Breast epithelium (tissue), 4 donors: ENCODE measurements at regions not wholly inside any gene's neighbourhood (a gene's known extent, or its start where the extent isn't known, plus 50 kb on each side); places are given as distances from the start of the nearest gene placed in this dataset.

Experiments
- DNase-seq, 2 donors: peaks; one replicate each; pipeline ENCODE4 v3.0.0-alpha.2; 2019; ENCODE audit warnings: low spot score in 2 of 2
- H3K27ac ChIP-seq, 2 donors: fragments of 200-600 bp; sonication (generic) in 1 of 2; one replicate each; pipeline ENCODE4 v1.5.1; 2016 to 2019; ENCODE audit warnings: mild to moderate bottlenecking in 1 of 2
- H3K27me3 ChIP-seq, 2 donors: fragments of 200-600 bp; sonication (generic) in 1 of 2; one replicate each; pipeline versions ENCODE4 v1.5.1 to v1.6.0; 2017 to 2019; ENCODE audit warnings: control low read depth in 1 of 2, mild to moderate bottlenecking in 1 of 2
- H3K36me3 ChIP-seq: fragments of 200-600 bp; one replicate; pipeline ENCODE4 v1.5.1; 2019
- H3K4me1 ChIP-seq, 2 donors: fragments of 200-600 bp; sonication (generic); one replicate each; pipeline ENCODE4 v1.5.1; 2016 to 2019; ENCODE audit warnings: control low read depth in 1 of 2
- H3K4me3 ChIP-seq, 3 donors: fragments of 200-600 bp; sonication (generic); 1 replicate in 2 of 3; 2 replicates in 1 of 3; pipeline ENCODE4 v1.5.1; 2016 to 2019; ENCODE audit warnings: mild to moderate bottlenecking in 3 of 3, moderate library complexity in 2 of 3
- H3K9me3 ChIP-seq, 2 donors: fragments of 200-600 bp; sonication (generic) in 1 of 2; one replicate each; pipeline ENCODE4 v1.5.1; 2016 to 2019; ENCODE audit warnings: control low read depth in 1 of 2
- CTCF ChIP-seq, 3 donors: fragments of 450-650 bp; IDR thresholded peaks; one replicate each; pipeline ENCODE4 v1.5.1; 2016 to 2017; ENCODE audit warnings: antibody characterized with exemption in 3 of 3, mild to moderate bottlenecking in 3 of 3, moderate library complexity in 3 of 3
- POLR2A ChIP-seq: fragments of 450-650 bp; IDR thresholded peaks from one replicate; pipeline ENCODE4 v1.6.1; 2016; ENCODE audit warnings: antibody characterized with exemption, mild to moderate bottlenecking, moderate library complexity
- POLR2AphosphoS5 ChIP-seq, 3 donors: sonication (generic); formaldehyde crosslinking; IDR thresholded peaks; one replicate each; pipeline ENCODE4 v1.6.1; 2017; ENCODE audit warnings: antibody characterized with exemption in 3 of 3
- intact Hi-C: fragments of 100-400 bp; cut with DNase I; formaldehyde crosslinking; loops from one replicate; pipeline ENCODE4 v1.15.1; 2023; ENCODE audit warnings: low total_unique reads

GRCh38 chr16:72646615-72647014 lies 401.3 kb downstream of the ZFHX3 start:
- no peak overlapping the region for H3K27ac ChIP-seq
- DNase-seq = no peak
- no peak for TF ChIP-seq POLR2A
- no peak for TF ChIP-seq CTCF (IDR thresholded peaks at IDR 0.05)
- H3K36me3 ChIP-seq = no peaks in the 10 kb centered on the region
- intact Hi-C loops = no loop called here
- H3K9me3 ChIP-seq = peaks cover 0 to 16% of the 10 kb centered on the region in 2 donors
- H3K4me3 ChIP-seq = no peak overlapping the region
- no peaks in the 10 kb centered on the region for H3K4me1 ChIP-seq
- H3K27me3 ChIP-seq = no peaks in the 10 kb centered on the region

- no peaks in the 10 kb centered on the region for H3K4me1 ChIP-seq
- no peak overlapping the region for H3K4me3 ChIP-seq
- DNase-seq = no peak
- no peak overlapping the region for H3K27ac ChIP-seq
- peaks cover 0 to 20% of the 10 kb centered on the region in 2 donors for H3K9me3 ChIP-seq
- no peaks in the 10 kb centered on the region for H3K36me3 ChIP-seq
- TF ChIP-seq POLR2AphosphoS5 (IDR thresholded peaks at IDR 0.05) (no peak), CTCF (IDR thresholded peaks at IDR 0.05) (no peak), POLR2A (no peak)
- no peaks in the 10 kb centered on the region for H3K27me3 ChIP-seq
- intact Hi-C loops = no loop called here
Observed at GRCh38 chr16:72645538-72645937, 402.4 kb downstream of the ZFHX3 start.

- DNase-seq = no peak
- TF ChIP-seq POLR2A (no peak), POLR2AphosphoS5 (IDR thresholded peaks at IDR 0.05) (no peak), CTCF (IDR thresholded peaks at IDR 0.05) (no peak)
- intact Hi-C loops = no loop called here
- Histone ChIP-seq H3K27me3 (no peaks in the 10 kb centered on the region), H3K36me3 (no peaks in the 10 kb centered on the region), H3K4me3 (no peak overlapping the region), H3K27ac (no peak overlapping the region), H3K4me1 (no peaks in the 10 kb centered on the region), H3K9me3 (peaks cover 5 to 26% of the 10 kb centered on the region in 2 donors)
Observed at GRCh38 chr16:72644911-72645310, 403.0 kb downstream of the ZFHX3 start.

- H3K36me3 ChIP-seq = no peaks in the 10 kb centered on the region
- no peak overlapping the region for H3K27ac ChIP-seq
- peaks cover 12 to 40% of the 10 kb centered on the region in 2 donors for H3K9me3 ChIP-seq
- TF ChIP-seq POLR2A (no peak), CTCF (IDR thresholded peaks at IDR 0.05) (no peak), POLR2AphosphoS5 (IDR thresholded peaks at IDR 0.05) (no peak)
- intact Hi-C loops = no loop called here
- H3K4me1 ChIP-seq = no peaks in the 10 kb centered on the region
- DNase-seq = no peak
- no peak overlapping the region for H3K4me3 ChIP-seq
- no peaks in the 10 kb centered on the region for H3K27me3 ChIP-seq
Observed at GRCh38 chr16:72639494-72639893, 408.4 kb downstream of the ZFHX3 start.

- intact Hi-C loops = no loop called here
- Histone ChIP-seq H3K36me3 (no peaks in the 10 kb centered on the region), H3K4me3 (no peak overlapping the region), H3K27ac (no peak overlapping the region), H3K4me1 (no peaks in the 10 kb centered on the region), H3K9me3 (peaks cover 12 to 31% of the 10 kb centered on the region in 2 donors), H3K27me3 (no peaks in the 10 kb centered on the region)
- no peak for DNase-seq
- no peak for TF ChIP-seq POLR2A
- no peak for TF ChIP-seq CTCF (IDR thresholded peaks at IDR 0.05)
- no peak for TF ChIP-seq POLR2AphosphoS5 (IDR thresholded peaks at IDR 0.05)
Observed at GRCh38 chr16:72637306-72637705, 410.6 kb downstream of the ZFHX3 start.
